Stimulated activated CD8-positive, alpha-beta memory T cell treated with anti-CD3 and anti-CD28 coated beads, Interleukin-7, amount 100 ng/mL, for 24 hours (primary cell): ENCODE measurements at regions not wholly inside any gene's neighbourhood (a gene's known extent, or its start where the extent isn't known, plus 50 kb on each side); places are given as distances from the start of the nearest gene placed in this dataset.

Experiments
- DNase-seq: peaks from one replicate; pipeline ENCODE4 v3.0.0-alpha.2; 2020; ENCODE audit warnings: low read depth

DNA sequence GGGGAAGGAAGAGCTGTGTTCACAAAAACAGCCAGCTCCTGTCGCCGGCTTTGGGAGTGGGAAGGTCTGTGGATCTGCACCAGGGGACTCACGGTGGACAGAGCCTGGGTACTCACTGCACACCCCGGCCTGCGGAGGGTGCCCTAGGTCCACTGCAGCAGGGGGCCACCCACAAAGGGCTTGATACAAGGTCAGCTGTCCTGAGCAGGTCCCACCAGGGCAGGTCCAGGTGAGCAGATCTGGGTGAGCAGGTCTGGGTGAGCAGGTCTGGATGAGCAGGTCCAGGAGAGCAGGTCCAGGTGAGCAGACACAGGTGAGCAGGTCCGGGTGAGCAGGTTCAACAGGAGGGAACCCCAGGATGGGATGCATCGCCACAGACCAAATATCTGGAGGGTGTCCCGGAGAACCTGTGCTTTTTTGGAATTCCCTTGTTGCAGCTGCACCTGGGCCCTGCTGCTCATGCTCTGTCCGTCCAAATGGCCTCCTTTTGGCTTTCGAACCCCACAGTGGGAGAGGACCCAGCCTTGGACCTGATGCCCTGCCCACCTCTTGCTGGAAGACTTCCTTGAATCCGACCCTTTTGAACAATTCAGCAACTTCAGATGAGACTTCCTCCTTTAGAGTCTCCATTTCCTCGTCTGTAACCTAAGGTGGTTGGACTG is 485.3 kb downstream of the TBC1D22A start:
- no peak for DNase-seq

DNA sequence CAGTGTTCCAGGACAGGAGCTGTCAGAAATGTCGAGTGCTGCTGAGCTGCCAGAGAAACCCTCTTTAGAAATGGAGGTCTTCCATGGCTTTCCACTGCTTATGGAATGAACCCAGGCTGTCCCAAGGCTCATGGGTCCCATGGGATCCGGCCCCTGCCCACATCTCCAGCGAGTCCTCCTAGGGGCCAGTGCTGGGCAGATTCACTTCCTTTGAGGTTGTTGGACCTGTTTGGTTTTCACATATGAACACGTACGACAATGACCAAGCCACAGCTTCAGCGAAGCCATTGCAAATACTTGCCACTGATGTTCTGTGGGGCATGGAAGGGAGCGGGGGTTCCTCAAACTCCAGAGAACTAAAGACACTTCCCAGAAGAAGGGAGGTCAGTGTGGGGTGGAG is 483.3 kb downstream of the TBC1D22A start:
- DNase-seq: no peak

DNA sequence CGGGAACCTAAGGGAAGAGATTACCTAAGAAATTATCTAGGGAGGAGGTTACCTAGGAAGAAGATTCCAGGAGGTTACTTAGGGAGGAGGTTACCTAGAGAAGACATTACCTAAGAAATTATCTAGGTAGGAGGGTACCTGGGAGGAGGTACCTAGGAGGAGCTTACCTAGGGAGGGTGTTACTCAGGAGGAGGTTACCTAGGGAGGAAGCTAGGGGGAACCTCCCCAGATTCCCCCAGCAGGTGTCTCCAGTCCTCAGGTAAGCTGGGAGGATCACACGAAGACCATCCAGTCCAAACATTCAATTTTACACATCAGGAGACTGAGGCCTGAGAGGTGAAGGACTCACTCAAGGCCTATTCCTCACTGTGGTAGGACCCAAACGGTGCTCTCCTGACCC is 482.8 kb downstream of the TBC1D22A start:
- no peak for DNase-seq

DNA sequence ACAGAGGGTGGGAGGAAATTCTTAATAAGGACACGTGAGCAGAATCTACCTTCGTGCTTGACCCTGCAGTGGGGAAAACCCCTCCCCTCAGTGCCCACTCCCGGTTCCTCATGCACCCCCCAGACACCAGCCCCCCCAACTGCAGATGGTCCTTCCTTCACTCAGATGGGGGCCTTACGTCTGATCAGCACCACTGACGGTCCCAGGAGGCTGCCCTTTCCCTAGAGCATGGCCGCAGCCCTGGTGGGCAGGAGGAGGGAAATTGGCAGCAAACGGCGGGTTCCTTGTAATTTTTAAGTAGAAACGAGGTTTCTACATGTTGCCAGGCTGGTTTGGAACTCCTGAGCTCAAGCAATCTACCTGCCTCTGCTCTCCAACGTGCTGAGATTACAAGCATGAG is 477.7 kb downstream of the TBC1D22A start:
- DNase-seq: no peak

DNA sequence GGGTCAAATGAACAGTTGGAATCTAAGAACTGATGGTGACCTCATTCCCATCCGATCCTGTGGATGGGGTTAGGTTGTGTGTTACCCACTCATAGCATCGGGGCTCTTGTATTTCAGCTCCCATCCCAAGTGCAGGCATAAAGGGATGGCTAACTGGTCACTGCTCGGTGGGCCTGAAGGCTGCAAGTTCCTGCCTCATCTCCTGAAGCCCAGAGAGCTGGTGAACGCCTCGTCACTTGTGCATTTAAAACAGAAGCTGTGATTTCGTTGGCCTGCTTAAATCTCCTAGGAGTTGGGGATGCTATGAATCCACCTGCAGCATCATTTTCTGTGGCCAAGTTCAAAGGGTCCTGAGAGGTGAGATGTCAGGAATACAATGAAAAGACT is 477.0 kb downstream of the TBC1D22A start:
- no peak for DNase-seq

DNA sequence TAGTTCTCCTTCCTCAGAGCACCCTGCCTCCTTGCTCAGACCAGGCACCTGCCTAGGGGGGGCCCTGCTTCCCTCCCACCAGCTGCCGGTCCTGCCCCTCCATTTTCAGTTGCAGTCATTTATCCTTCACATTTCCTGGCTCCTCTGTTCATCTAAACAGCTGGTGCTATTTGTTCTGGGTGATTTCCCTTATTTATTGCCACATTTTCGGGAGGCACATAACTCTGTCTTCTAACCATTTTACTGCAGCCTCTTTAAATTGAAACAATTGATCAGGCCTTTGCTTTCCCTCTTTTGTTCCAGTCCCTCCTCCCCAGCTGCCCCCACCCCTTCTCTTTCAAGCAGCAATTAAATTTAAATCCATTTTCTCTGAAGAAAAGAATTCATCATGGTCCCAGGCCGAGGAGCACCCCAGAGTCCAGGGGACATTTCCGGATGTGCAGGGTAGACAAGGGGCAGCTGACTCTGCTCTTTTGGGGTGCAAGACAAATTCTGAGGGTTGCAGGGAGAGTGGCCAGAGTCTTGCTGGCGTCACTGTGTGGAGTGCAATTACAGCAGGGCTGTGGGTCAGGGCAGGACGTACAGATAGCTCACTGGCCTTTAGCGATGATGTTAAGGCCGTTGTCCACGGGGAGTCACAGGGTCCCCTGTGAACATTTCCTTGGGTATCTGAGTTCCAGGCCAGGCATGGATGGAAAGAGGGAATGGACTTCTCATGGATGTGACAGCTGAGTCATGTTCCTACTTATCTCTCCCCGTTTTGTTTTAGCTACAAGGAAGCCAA is 476.4 kb downstream of the TBC1D22A start:
- no peak for DNase-seq

DNA sequence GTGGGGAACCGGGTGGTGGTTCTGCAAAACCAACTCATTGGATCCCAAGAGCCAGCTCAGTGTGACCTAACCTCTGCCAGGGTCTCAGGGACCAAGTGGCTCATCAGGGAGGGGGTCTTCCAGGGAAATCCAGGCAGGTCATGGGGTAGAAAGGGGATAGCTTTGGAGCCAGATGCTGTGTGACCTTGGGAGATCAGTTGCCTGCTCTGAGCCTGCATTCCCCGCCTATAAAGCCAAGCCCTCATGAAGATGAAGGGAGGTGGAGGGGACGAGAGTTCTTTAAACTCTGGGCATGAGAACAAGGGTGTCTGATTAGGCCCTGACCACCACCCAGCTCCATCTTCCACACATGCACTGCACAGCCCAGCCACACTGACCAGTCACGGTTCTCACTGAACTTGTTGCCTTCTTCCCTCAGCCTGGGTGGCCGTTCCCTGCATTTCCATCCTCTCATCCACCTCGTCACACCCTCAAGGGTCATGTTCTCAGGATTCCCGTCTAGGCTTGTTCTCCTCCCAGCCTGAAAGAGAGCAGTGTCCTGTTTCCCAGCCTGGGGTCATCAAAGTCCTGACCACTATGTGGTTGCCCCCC is 475.5 kb downstream of the TBC1D22A start:
- no peak for DNase-seq

DNA sequence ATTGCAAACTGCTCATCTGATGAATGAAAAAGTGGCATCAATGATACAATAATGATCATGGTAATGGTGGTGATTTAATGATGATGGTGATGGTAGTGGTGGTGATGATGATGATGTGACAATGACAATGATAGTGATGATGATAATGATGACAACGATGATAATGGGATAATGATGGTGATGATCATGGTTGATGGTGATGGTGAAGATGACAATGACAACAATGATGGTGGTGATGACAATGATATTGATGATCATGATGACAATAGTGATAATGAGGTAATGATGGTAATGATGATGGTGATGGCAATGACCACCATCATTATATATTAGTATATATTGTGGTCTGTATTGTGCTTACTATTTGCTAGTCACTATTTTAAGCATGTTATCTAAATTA is 474.3 kb downstream of the TBC1D22A start:
- DNase-seq: no peak

DNA sequence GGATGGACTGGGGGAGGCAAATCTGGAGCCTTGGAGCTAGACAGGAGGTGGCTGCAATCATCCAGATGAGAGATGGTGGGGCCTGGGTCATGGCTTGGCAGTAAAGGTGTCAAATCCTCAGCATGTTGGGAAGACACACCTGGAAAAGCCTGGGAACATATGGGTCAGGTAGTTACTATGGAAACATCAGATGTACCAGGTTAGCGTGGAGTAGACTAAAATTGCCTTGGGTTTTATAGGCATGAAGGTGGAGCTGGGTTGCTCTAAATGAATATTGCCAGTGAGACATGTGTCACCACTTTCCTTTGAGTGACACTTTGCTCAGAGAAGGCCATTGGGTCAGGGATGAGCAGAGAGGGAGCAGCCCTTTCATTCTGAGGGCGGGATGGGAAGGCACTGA is 473.7 kb downstream of the TBC1D22A start:
- no peak for DNase-seq

DNA sequence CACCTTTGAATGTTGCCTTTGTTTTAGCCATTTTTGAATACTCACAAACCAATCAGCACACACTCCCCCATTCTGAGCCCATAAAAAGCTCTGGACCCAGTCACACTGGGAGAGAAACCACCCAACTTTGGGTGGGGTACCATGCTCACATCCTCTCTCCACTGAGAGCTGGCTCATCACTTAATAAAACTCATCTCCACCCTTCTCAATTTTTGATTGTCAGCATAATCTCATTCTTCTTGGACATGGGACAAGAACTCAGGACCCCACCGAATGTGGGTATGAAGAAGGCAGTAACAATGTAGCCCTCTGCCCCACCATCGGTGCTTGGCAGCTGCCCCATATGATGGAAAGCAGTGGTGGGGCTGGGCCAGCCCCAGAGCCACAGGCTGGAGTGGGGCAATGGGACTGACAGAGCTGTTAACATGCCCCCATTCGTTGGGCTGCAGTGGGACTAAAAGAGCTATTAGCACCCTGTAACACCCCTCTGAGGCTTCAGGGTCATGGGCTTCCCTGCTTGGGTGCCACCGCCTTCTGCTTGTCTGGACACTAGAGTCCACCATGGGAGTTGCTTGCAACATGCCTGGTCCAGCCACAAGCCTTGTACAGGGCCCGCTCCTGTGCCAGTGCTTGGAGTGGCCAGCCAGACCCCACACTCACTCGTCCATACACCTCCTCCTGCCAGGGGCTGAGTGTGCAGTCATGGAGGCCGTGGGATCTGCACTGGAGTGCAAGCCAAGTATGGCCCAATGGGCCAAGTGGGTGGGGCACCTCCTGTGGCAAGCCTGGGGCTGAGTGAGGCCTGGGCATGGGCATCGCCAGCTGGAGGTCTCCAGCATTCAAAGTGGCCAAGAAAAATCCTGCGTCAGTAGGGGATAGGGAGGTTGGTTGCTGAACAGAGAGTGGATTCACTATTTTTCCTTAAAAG is 471.1 kb downstream of the TBC1D22A start:
- DNase-seq: no peak

DNA sequence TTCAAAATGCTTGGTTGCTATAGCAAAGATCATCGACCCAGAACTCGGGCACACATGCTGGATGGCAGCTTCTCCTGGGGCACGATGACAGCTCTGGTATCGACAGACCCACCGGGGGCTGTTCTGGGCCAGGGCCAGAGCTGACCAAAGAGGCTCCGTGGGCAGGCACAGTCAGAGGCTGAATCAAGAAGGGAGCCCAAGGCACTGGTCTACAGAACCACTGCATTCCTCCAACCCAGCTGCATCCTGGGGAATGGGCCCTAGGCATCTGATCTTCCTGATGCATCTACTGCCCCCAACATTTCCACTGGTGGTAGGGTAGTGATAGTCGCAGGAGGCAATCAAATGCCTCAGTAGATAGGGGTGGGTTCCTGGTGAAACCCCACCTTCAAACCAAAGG is 470.3 kb downstream of the TBC1D22A start:
- no peak for DNase-seq

DNA sequence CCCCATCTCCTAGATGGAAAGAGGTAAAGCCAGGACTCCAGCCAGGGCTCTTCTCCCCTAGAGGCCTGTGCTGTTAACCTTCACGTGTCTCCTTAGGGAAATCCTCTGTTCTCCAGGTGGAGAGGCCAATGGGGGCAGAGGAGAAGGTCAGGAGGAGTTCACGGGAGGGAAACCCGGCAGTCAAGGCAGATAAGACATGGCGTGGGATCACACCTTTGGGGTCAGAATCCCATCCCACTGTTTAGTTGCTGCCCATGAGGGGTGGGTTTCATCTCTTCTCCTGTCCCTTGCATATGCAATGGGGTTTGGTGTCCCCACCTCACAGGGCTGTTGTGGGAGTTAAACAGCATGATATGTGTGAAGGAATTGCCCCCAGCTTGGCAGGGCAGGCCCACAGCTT is 469.7 kb downstream of the TBC1D22A start:
- DNase-seq: no peak

DNA sequence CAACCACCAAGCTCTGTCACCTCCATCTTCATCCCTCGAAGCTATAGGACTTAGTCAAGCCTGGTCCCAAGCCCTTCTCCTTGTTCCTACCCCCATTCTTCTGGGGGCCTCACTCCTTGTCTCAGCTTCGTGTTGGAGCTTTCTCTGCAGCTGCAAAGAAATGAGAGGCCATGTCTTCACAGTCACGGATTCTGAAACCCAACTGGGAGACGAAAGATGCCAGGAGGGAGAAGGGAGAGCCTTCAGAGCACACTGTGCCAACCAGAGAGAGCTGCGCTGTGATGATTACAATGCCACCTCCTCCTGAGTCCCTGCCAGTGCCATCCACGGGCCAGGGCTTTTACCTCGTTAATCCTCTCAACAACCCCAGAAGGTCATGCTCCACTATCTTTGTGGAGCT is 469.3 kb downstream of the TBC1D22A start:
- no peak for DNase-seq

DNA sequence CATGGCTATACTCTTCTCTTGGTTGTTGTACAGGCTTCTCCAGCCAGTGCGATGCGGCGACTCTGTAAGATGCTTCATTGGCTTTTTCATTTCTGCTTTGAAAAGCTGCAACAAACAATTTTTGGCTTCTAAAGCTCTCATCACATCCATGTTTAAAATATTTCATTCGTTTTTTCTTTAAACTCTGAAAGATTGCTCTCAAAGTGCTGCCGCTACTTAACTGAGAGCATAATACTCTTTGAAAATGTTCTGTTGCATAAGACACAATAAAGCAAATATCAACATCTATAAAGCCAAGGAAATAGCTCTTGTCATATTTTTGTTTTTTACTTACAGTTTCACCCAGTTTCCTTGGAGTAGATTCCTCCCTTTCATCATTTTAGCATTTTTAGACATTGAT is 468.3 kb downstream of the TBC1D22A start:
- DNase-seq: no peak

DNA sequence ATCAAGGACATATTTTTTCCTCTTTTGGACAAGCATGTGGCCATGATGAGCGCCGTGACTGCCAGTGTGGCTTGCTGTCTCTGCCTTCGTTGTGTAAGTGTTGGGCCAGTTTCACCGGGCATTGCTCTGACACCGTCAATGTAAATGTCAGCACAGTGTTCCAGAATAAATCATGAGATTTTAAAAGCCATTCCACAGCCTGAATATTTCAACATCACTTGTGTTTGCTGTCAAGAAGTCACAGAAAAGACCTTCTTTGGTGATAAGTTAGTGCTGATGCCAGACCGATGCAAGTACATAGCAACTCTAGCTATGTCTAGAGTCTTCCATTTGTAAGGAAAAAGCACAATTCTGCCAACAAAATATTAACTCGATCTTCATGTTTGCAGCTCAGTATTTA is 467.8 kb downstream of the TBC1D22A start:
- DNase-seq: no peak

DNA sequence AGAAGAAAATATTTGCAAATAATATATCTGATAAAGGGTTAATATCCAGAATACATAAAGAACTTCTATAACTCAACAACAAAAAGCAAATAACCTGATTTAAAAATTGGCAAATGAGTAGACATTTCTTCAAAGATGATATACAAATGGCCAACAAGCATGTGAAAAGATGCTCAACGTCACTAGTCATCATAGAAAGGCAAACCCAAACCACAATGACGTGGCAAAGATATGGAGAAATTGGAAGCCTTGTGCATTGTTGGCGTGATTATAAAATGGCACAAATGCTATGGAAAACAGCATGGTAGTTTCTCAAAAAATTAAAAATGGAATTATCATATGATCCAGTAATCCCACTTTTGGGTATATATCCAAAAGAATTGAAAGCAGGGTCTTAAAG is 466.3 kb downstream of the TBC1D22A start:
- no peak for DNase-seq

DNA sequence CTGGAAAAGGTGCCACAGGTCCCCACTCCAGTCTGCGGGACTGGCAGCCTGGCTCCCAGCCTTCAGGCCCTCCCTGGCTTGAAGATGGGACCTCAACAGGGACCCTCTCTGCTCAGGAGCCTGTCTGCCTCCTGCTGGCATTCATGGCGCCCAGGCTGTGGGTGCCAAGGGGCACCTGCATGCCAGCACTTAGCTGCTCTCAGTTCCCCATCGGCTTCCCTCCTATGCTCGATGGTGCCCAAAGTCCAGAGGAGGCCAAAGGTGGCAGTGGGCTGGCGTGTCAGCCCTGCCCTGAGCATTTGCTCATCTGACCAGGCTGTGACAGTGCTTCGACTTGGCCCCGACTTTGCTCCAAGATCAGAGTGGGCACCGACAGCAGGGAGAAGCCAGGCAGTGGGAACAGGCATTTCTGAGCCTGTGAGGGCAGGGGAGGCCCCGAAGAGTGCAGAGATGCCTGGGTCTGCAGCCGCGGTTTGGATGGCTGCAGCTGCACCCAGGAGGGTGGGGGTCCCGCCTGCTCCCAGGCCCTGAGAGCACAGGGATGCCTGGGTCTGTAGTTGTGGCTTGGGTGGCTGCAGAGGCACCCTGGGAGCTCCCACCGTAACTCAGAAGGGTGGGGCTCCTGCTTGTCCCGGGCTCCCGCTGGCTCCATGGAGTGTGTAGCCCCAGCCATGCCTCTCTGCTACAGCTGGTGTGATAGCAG is 463.6 kb downstream of the TBC1D22A start:
- DNase-seq: no peak

DNA sequence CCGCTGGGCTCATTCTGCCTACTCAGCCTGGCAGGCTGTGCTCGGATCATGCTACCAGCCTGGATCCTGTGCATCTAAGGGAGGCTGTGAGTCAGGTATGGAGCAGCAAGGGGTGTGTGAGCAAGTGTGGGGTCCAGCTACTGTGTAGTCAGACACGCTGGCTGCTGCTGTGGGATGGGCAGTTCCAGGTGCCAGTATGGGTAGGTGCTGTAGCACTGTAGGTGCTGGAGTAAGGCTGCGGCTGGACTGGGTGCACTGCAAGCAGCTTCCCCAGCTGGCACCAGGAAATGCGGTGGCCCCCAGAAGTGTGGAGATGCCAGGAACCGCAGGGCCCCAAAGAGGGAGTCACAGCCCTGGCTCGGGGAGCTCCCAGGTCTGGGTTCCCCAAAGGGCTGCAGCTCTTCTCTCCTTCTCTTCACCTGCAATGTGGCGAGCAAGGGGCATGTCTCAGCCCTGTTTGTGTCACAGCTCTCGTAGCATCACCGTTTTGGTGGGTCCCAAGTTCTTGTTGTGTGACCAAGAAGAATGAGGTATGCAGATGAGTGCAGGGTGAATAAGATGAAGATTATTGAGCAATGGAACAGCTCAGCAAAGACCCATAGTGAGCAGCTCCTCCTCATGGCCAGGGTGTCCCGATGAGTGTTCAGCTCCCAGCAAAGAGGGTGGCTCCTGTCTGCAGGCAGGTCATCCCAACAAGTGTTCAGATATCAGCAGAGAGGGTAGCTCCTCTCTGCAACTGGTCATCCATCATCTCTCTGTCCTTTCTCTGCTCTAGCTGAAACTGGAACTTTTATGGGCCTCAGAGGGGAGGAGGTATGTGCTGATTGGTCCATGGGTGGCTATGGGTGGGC is 462.9 kb downstream of the TBC1D22A start:
- DNase-seq: no peak
